ENCODE measurements at regions not wholly inside any gene's neighbourhood (a gene's known extent, or its start where the extent isn't known, plus 50 kb on each side); places are given as distances from the start of the nearest gene placed in this dataset.

GRCh38 chr2:220282236-220282635 lies 654.8 kb downstream of the SLC4A3 start:
- Histone ChIP-seq H3K9me3 (ENCODE audit: control insufficient read depth, low read length) (no peaks in the 10 kb centered on the region), H3K4me1 (ENCODE audit: control insufficient read depth, insufficient read depth, low read length, poor library complexity, severe bottlenecking) (no peaks in the 10 kb centered on the region), H3K27ac (ENCODE audit: low read depth, low read length, severe bottlenecking) (no peak overlapping the region), H3K4me3 (ENCODE audit: extremely low read depth, insufficient read depth, low read length, poor library complexity, severe bottlenecking) (no peak overlapping the region), H3K36me3 (ENCODE audit: control insufficient read depth, insufficient read depth, low read length) (no peaks in the 10 kb centered on the region)
- 93 to 100% methylated on average over 2 to 3 of the region's 3 CpGs for WGBS, 2 experiments (ENCODE audit: insufficient coverage in 2 of 2)

GRCh38 chr2:220293966-220294365 lies 666.5 kb downstream of the SLC4A3 start:
- Histone ChIP-seq H3K9me3 (ENCODE audit: control insufficient read depth, low read length) (peaks cover 3% of the 10 kb centered on the region), H3K4me3 (ENCODE audit: extremely low read depth, insufficient read depth, low read length, poor library complexity, severe bottlenecking) (no peak overlapping the region), H3K27ac (ENCODE audit: low read depth, low read length, severe bottlenecking) (no peak overlapping the region), H3K4me1 (ENCODE audit: control insufficient read depth, insufficient read depth, low read length, poor library complexity, severe bottlenecking) (no peaks in the 10 kb centered on the region), H3K36me3 (ENCODE audit: control insufficient read depth, insufficient read depth, low read length) (no peaks in the 10 kb centered on the region)
- WGBS, 2 experiments (ENCODE audit: insufficient coverage in 2 of 2), result no CpG with 5 or more reads among the region's 1 CpG

- no peak overlapping the region for H3K4me3 ChIP-seq (ENCODE audit: extremely low read depth, insufficient read depth, low read length, poor library complexity, severe bottlenecking)
- H3K4me1 ChIP-seq (ENCODE audit: control insufficient read depth, insufficient read depth, low read length, poor library complexity, severe bottlenecking), result no peaks in the 10 kb centered on the region
- H3K27ac ChIP-seq (ENCODE audit: low read depth, low read length, severe bottlenecking), result no peak overlapping the region
- peaks cover 3% of the 10 kb centered on the region for H3K9me3 ChIP-seq (ENCODE audit: control insufficient read depth, low read length)
- WGBS, 2 experiments (ENCODE audit: insufficient coverage in 2 of 2), result 33 to 70% methylated on average over 1 of the region's 2 CpGs
- no peaks in the 10 kb centered on the region for H3K36me3 ChIP-seq (ENCODE audit: control insufficient read depth, insufficient read depth, low read length)
These were observed 668.7 kb downstream of the SLC4A3 start for GRCh38 chr2:220296174-220296573.

GRCh38 chr2:220297093-220297492 lies 669.7 kb downstream of the SLC4A3 start:
- H3K4me3 ChIP-seq (ENCODE audit: extremely low read depth, insufficient read depth, low read length, poor library complexity, severe bottlenecking), result no peak overlapping the region
- no peaks in the 10 kb centered on the region for H3K36me3 ChIP-seq (ENCODE audit: control insufficient read depth, insufficient read depth, low read length)
- no CpG with 5 or more reads among the region's 2 CpGs for WGBS, 2 experiments (ENCODE audit: insufficient coverage in 2 of 2)
- no peaks in the 10 kb centered on the region for H3K9me3 ChIP-seq (ENCODE audit: control insufficient read depth, low read length)
- H3K4me1 ChIP-seq (ENCODE audit: control insufficient read depth, insufficient read depth, low read length, poor library complexity, severe bottlenecking), result no peaks in the 10 kb centered on the region
- H3K27ac ChIP-seq (ENCODE audit: low read depth, low read length, severe bottlenecking), result no peak overlapping the region

GRCh38 chr2:220300806-220301205 lies 673.4 kb downstream of the SLC4A3 start:
- Histone ChIP-seq H3K27ac (ENCODE audit: low read depth, low read length, severe bottlenecking) (no peak overlapping the region), H3K9me3 (ENCODE audit: control insufficient read depth, low read length) (no peaks in the 10 kb centered on the region), H3K4me3 (ENCODE audit: extremely low read depth, insufficient read depth, low read length, poor library complexity, severe bottlenecking) (no peak overlapping the region), H3K4me1 (ENCODE audit: control insufficient read depth, insufficient read depth, low read length, poor library complexity, severe bottlenecking) (no peaks in the 10 kb centered on the region), H3K36me3 (ENCODE audit: control insufficient read depth, insufficient read depth, low read length) (no peaks in the 10 kb centered on the region)
- WGBS, 2 experiments (ENCODE audit: insufficient coverage in 2 of 2), result 88 to 100% methylated on average over 2 to 3 of the region's 3 CpGs

- no peaks in the 10 kb centered on the region for H3K4me1 ChIP-seq (ENCODE audit: control insufficient read depth, insufficient read depth, low read length, poor library complexity, severe bottlenecking)
- no CpG with 5 or more reads among the region's 1 CpG for WGBS, 2 experiments (ENCODE audit: insufficient coverage in 2 of 2)
- H3K27ac ChIP-seq (ENCODE audit: low read depth, low read length, severe bottlenecking), result no peak overlapping the region
These were observed 675.3 kb downstream of the SLC4A3 start for GRCh38 chr2:220302756-220303155.

GRCh38 chr2:220309215-220309614 lies 681.8 kb downstream of the SLC4A3 start:
- Histone ChIP-seq H3K27ac (ENCODE audit: low read depth, low read length, severe bottlenecking) (no peak overlapping the region), H3K4me3 (ENCODE audit: extremely low read depth, insufficient read depth, low read length, poor library complexity, severe bottlenecking) (no peak overlapping the region), H3K9me3 (ENCODE audit: control insufficient read depth, low read length) (no peaks in the 10 kb centered on the region), H3K4me1 (ENCODE audit: control insufficient read depth, insufficient read depth, low read length, poor library complexity, severe bottlenecking) (no peaks in the 10 kb centered on the region), H3K36me3 (ENCODE audit: control insufficient read depth, insufficient read depth, low read length) (no peaks in the 10 kb centered on the region)
- WGBS, 2 experiments (ENCODE audit: insufficient coverage in 2 of 2), result 100% methylated on average over 1 of the region's 1 CpG; no CpG with 5 or more reads in 1 of the 2 experiments

More at GRCh38 chr2:220302756-220303155, 675.3 kb downstream of the SLC4A3 start:
- Histone ChIP-seq H3K4me3 (ENCODE audit: extremely low read depth, insufficient read depth, low read length, poor library complexity, severe bottlenecking) (no peak overlapping the region), H3K9me3 (ENCODE audit: control insufficient read depth, low read length) (no peaks in the 10 kb centered on the region), H3K36me3 (ENCODE audit: control insufficient read depth, insufficient read depth, low read length) (no peaks in the 10 kb centered on the region)

GRCh38 chr2:220310451-220310861 lies 683.0 kb downstream of the SLC4A3 start:
- H3K4me3 ChIP-seq (ENCODE audit: extremely low read depth, insufficient read depth, low read length, poor library complexity, severe bottlenecking), result no peak overlapping the region
- no peaks in the 10 kb centered on the region for H3K36me3 ChIP-seq (ENCODE audit: control insufficient read depth, insufficient read depth, low read length)
- H3K4me1 ChIP-seq (ENCODE audit: control insufficient read depth, insufficient read depth, low read length, poor library complexity, severe bottlenecking), result no peaks in the 10 kb centered on the region
- no peaks in the 10 kb centered on the region for H3K9me3 ChIP-seq (ENCODE audit: control insufficient read depth, low read length)
- no CpG with 5 or more reads among the region's 1 CpG for WGBS, 2 experiments (ENCODE audit: insufficient coverage in 2 of 2)
- no peak overlapping the region for H3K27ac ChIP-seq (ENCODE audit: low read depth, low read length, severe bottlenecking)

- no peaks in the 10 kb centered on the region for H3K4me1 ChIP-seq (ENCODE audit: control insufficient read depth, insufficient read depth, low read length, poor library complexity, severe bottlenecking)
- WGBS, 2 experiments (ENCODE audit: insufficient coverage in 2 of 2), result 90% methylated on average over 2 of the region's 4 CpGs; no CpG with 5 or more reads in 1 of the 2 experiments
- H3K4me3 ChIP-seq (ENCODE audit: extremely low read depth, insufficient read depth, low read length, poor library complexity, severe bottlenecking), result no peak overlapping the region
- H3K36me3 ChIP-seq (ENCODE audit: control insufficient read depth, insufficient read depth, low read length), result no peaks in the 10 kb centered on the region
- H3K9me3 ChIP-seq (ENCODE audit: control insufficient read depth, low read length), result no peaks in the 10 kb centered on the region
- H3K27ac ChIP-seq (ENCODE audit: low read depth, low read length, severe bottlenecking), result no peak overlapping the region
These were observed 687.8 kb downstream of the SLC4A3 start for GRCh38 chr2:220315098-220315823.

- no peaks in the 10 kb centered on the region for H3K9me3 ChIP-seq (ENCODE audit: control insufficient read depth, low read length)
- no peaks in the 10 kb centered on the region for H3K4me1 ChIP-seq (ENCODE audit: control insufficient read depth, insufficient read depth, low read length, poor library complexity, severe bottlenecking)
- no peak overlapping the region for H3K4me3 ChIP-seq (ENCODE audit: extremely low read depth, insufficient read depth, low read length, poor library complexity, severe bottlenecking)
- 100% methylated on average over 1 of the region's 2 CpGs; no CpG with 5 or more reads in 1 of the 2 experiments for WGBS, 2 experiments (ENCODE audit: insufficient coverage in 2 of 2)
- H3K27ac ChIP-seq (ENCODE audit: low read depth, low read length, severe bottlenecking), result no peak overlapping the region
- H3K36me3 ChIP-seq (ENCODE audit: control insufficient read depth, insufficient read depth, low read length), result no peaks in the 10 kb centered on the region
These were observed 690.6 kb downstream of the SLC4A3 start for GRCh38 chr2:220318037-220318436.

GRCh38 chr2:220318508-220318907 lies 691.1 kb downstream of the SLC4A3 start:
- no CpG with 5 or more reads among the region's 1 CpG for WGBS, 2 experiments (ENCODE audit: insufficient coverage in 2 of 2)

More at GRCh38 chr2:220318508-220318907, 691.1 kb downstream of the SLC4A3 start:
- H3K4me1 ChIP-seq (ENCODE audit: control insufficient read depth, insufficient read depth, low read length, poor library complexity, severe bottlenecking), result no peaks in the 10 kb centered on the region
- H3K9me3 ChIP-seq (ENCODE audit: control insufficient read depth, low read length), result no peaks in the 10 kb centered on the region
- H3K27ac ChIP-seq (ENCODE audit: low read depth, low read length, severe bottlenecking), result no peak overlapping the region
- no peaks in the 10 kb centered on the region for H3K36me3 ChIP-seq (ENCODE audit: control insufficient read depth, insufficient read depth, low read length)
- H3K4me3 ChIP-seq (ENCODE audit: extremely low read depth, insufficient read depth, low read length, poor library complexity, severe bottlenecking), result no peak overlapping the region

Data from mesodermal cell (in vitro differentiated cells).